ENCODE measurements at regions not wholly inside any gene's neighbourhood (a gene's known extent, or its start where the extent isn't known, plus 50 kb on each side); places are given as distances from the start of the nearest gene placed in this dataset.

GRCh38 chr13:73898276-73898675, 235.9 kb downstream of the KLF12 start:
- Histone ChIP-seq H3K27me3 (ENCODE audit: insufficient read depth in 3 of 3, low read length in 2 of 3) (no peaks in the 10 kb centered on the region), H3K36me3 (ENCODE audit: insufficient read depth in 1 of 2, low read depth in 1 of 2) (peaks cover 0 to 3% of the 10 kb centered on the region in 2 donors), H3K4me3 (no peak overlapping the region), H3K4me1 (no peaks in the 10 kb centered on the region), H3K9me3 (no peaks in the 10 kb centered on the region), H3K27ac (no peak overlapping the region)
- intact Hi-C loops (cut with DNase I), result no loop called here
- 94 to 96% (median 96%) methylated on average over 1 of the region's 1 CpG for WGBS, 3 donors
- ATAC-seq (no peak), DNase-seq (no peak)
- TF ChIP-seq, protein P1, sequence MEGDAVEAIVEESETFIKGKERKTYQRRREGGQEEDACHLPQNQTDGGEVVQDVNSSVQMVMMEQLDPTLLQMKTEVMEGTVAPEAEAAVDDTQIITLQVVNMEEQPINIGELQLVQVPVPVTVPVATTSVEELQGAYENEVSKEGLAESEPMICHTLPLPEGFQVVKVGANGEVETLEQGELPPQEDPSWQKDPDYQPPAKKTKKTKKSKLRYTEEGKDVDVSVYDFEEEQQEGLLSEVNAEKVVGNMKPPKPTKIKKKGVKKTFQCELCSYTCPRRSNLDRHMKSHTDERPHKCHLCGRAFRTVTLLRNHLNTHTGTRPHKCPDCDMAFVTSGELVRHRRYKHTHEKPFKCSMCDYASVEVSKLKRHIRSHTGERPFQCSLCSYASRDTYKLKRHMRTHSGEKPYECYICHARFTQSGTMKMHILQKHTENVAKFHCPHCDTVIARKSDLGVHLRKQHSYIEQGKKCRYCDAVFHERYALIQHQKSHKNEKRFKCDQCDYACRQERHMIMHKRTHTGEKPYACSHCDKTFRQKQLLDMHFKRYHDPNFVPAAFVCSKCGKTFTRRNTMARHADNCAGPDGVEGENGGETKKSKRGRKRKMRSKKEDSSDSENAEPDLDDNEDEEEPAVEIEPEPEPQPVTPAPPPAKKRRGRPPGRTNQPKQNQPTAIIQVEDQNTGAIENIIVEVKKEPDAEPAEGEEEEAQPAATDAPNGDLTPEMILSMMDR (IDR thresholded peaks at IDR 0.05), result no peak

DNA sequence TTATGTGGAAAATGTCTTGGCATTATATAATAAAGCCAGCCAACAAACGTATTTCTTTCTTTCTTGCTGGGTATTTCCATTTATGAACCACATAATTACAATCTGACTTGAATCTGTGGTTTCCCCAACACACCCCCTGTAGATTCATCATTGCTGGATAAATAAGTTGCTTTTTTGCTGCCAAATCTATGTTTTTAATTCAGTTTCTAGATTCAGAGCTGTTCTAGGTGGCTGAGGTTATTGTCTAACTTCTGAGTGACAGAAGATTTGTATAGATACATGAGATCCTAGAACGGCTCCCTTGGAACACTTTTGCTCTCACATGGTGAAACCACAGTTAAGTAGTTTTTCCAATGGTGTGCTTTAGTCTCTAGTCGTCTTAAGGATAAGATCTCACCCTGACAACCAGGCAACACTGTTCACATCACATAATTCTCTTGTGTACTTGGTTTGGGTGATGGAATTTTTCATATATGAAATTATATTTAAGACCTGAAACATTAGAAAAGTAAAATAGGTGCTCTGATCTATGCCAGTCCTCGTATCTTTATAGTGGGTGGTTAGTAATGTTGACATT, 239.1 kb downstream of the KLF12 start:
- Histone ChIP-seq H3K36me3 (ENCODE audit: insufficient read depth in 1 of 2, low read depth in 1 of 2) (peaks cover 0 to 3% of the 10 kb centered on the region in 2 donors), H3K9me3 (no peaks in the 10 kb centered on the region), H3K4me1 (no peaks in the 10 kb centered on the region), H3K4me3 (no peak overlapping the region), H3K27ac (no peak overlapping the region), H3K27me3 (ENCODE audit: insufficient read depth in 3 of 3, low read length in 2 of 3) (no peaks in the 10 kb centered on the region)
- ATAC-seq (no peak), DNase-seq (no peak)
- intact Hi-C loops (cut with DNase I), result no loop called here
- TF ChIP-seq, protein P1 (IDR thresholded peaks at IDR 0.05), result no peak
- WGBS, 3 donors, result 80 to 84% (median 83%) methylated on average over 4 of the region's 4 CpGs

DNA sequence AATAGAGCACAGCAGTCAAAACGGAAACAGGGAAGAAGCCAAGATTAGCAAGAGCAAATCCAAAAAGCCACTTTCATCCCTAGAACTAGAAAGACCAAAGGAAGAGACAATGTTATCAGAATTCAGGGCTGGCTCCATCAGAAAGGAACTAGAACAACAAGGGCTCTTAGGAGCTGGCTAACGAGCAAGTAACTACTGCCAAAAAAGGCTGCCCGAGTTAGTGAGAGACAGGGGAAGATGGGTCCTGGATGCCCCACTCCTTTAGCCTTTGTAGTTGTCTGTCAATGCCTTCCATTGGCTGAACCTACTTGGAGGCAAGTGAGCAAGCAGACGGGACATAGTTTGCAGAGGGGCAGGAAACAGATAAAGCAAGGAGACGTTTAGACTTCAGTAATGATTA, 240.4 kb downstream of the KLF12 start:
- TF ChIP-seq, protein P1 (IDR thresholded peaks at IDR 0.05), result no peak
- Histone ChIP-seq H3K4me1 (no peaks in the 10 kb centered on the region), H3K9me3 (no peaks in the 10 kb centered on the region), H3K36me3 (ENCODE audit: insufficient read depth in 1 of 2, low read depth in 1 of 2) (peaks cover 0 to 3% of the 10 kb centered on the region in 2 donors), H3K27ac (no peak overlapping the region), H3K27me3 (ENCODE audit: insufficient read depth in 3 of 3, low read length in 2 of 3) (no peaks in the 10 kb centered on the region), H3K4me3 (no peak overlapping the region)
- WGBS, 3 donors, result 77 to 86% (median 85%) methylated on average over 5 of the region's 5 CpGs
- no peak for DNase-seq
- no peak for ATAC-seq
- intact Hi-C loops (cut with DNase I), result no loop called here

DNA sequence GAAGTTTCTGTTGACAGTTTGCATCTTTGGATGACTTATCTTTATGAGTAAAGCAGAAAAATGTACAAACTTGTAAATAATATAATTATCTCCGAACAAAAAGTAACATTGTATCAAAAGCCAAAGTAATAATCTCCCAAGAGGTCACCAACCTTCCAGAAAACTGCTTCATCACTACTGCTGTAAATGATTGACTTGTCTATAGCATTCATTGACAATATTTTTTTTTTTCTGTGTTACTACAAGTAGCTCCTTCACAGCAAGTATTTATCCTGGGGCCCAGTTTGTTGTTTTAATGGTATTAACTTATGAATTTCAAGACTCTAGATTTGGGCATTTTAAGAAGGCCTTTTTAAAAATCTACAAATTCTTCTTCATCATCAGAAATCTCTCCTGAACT, 242.4 kb downstream of the KLF12 start:
- TF ChIP-seq, protein P1 (IDR thresholded peaks at IDR 0.05), result no peak
- intact Hi-C loops (cut with DNase I), result no loop called here
- WGBS, 3 donors, result 88 to 94% (median 92%) methylated on average over 1 of the region's 1 CpG
- H3K36me3 ChIP-seq (ENCODE audit: insufficient read depth in 1 of 2, low read depth in 1 of 2), result no peaks in the 10 kb centered on the region
- no peaks in the 10 kb centered on the region for H3K27me3 ChIP-seq (ENCODE audit: insufficient read depth in 3 of 3, low read length in 2 of 3)
- H3K4me1 ChIP-seq, result no peaks in the 10 kb centered on the region
- DNase-seq (no peak), ATAC-seq (no peak)
- H3K27ac ChIP-seq, result no peak overlapping the region
- H3K9me3 ChIP-seq, result no peaks in the 10 kb centered on the region
- no peak overlapping the region for H3K4me3 ChIP-seq

- intact Hi-C loops (cut with DNase I), result no loop called here
- WGBS, 3 donors, result 35 to 42% (median 36%) methylated on average over 5 of the region's 5 CpGs
These were observed 251.0 kb downstream of the KLF12 start for GRCh38 chr13:73883162-73883561.

More at GRCh38 chr13:73883162-73883561, 251.0 kb downstream of the KLF12 start:
- peaks cover 0 to 2% of the 10 kb centered on the region in 2 donors for H3K36me3 ChIP-seq (ENCODE audit: insufficient read depth in 1 of 2, low read depth in 1 of 2)
- no peak for ATAC-seq
- no peak overlapping the region for H3K4me3 ChIP-seq
- TF ChIP-seq, protein P1 (IDR thresholded peaks at IDR 0.05), result no peak
- no peaks in the 10 kb centered on the region for H3K9me3 ChIP-seq
- peaks cover 5% of the 10 kb centered on the region for H3K4me1 ChIP-seq
- DNase-seq, result no peak
- H3K27me3 ChIP-seq (ENCODE audit: insufficient read depth in 3 of 3, low read length in 2 of 3), result no peaks in the 10 kb centered on the region
- H3K27ac ChIP-seq, result no peak overlapping the region
